DMS 273 treated with DMSO at 0.1 percent for 48 hours (cell line): ENCODE measurements at regions not wholly inside any gene's neighbourhood (a gene's known extent, or its start where the extent isn't known, plus 50 kb on each side); places are given as distances from the start of the nearest gene placed in this dataset.
A peak's percentile ranks its signal among the peaks of the same experiment; 100 is the strongest.
"Not testable (repeated sequence)": the region's sequence is repeated elsewhere in the genome, so short reads cannot be mapped to it uniquely, and the experiment has no call there.

Source experiments
- DNase-seq: peaks from one replicate; lab custom pipeline; 2025; lab: John Stamatoyannopoulos, UW

DNA sequence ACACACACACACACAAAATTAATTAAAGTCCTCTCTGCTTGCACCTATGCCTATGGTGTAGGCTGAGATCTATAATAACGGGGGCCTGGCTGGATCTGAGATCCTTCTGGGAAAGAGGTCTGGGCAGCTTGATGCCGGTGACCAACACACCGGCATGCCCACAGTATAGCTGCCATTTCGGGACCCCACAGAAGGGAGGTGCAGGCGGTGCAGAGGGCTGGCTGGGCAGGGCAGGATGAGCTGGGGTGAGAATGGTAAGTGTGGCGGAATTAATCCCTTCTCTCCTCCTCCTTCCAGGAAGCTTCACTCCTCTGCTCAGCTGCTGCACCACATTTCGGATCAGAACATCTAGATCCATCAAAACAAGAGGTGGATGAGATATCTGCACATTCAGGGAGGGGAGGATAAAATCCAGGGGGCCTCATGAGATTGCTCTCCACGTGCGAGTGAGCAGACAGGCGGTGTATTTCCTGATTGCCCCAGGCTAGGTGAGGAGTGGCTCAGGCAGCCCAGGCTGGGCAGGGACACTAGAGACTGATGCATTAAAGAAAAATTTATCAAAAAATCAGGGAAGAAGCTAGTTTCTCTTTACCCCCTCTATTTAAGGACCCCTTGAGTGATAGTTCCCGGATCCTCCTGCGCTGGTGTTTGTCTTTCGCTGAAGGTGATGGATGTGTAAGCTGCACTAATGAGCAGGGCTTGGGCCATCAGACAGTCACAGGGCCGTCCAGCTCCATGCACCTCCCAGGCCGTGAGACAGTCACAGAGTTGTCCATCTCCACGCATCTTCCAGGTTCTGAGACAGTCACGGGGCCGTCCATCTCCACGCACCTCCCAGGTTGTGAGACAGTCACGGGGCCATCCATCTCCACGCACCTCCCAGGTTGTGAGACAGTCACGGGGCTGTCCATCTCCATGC, 449.9 kb downstream of the PTPRU start:
- no peak for DNase-seq

DNA sequence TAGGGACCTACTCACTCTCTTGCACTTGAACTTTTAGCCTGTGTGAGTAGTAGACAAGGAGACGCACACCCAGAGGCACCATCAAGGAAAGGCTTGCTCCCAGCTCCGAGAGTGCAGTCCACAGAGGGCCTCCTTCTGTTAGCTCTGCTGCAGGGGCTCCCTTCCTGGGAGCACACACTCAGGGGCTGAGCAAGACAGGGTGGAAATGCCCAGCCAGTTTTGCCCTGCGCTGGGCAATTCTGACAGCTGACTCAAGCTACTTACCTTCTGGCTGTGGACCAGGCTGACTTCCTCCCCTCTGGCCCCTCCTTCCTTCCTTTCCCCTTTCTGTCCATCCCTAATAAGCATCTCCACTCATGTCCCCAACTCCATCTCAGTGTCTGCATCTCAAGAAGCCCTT, 449.1 kb downstream of the PTPRU start:
- DNase-seq = no peak

DNA sequence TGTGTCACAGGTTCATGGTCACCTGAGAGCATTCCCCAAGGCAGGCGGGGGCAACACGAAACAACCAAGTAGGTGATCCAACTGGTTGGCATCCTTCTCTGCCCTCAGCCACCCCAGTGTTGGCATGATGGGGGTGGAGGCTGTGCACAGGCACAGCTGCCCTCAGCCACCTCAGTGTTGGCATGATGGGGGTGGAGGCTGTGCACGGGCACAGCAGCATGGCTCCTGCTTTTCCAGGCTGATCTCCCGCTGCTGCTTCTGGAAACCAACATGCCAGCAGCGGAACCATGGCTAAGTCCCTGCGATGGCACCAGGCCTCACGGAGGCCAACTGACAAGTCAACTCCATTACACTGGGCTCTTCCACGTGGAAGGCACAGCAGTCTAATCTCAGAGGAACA, 447.8 kb downstream of the PTPRU start:
- DNase-seq = no peak

DNA sequence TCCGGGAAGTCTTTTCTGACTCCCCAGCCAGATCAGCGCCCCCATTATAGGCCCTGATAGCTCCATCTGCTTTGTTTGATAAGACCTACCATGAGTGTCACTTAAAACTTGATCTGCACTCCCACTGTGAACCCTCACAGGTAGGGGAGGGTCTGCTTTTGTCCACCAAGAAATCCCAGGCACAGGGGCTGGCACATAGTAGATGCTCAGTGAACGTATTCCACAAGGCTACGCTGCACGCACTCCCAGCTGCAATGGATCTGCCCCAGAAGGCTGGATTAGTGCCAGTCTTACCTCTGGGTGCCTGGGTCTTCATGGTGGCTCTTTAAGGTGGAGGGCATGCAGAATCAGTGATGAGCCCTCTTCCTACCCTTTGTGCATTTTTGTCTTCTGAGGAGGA, 447.1 kb downstream of the PTPRU start:
- no peak for DNase-seq

DNA sequence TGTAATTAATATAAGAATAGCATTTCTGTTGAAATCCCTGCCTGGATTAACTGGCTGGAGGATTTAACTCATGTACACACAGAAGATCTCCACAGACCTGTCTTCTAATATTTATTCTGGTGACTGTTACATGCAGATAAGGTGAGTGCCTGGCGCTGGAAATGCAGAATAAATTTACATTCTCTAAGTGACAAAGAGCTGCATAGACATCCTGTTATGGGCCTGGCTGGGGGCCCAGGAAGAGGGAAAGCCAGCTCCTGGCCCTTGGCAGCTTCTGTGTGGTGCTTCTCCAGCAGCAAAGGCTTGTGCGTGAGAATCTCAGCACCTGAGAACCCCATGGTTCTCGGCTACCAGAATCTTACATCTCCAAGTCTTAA, 446.6 kb downstream of the PTPRU start:
- peak; percentile 38 for DNase-seq

DNA sequence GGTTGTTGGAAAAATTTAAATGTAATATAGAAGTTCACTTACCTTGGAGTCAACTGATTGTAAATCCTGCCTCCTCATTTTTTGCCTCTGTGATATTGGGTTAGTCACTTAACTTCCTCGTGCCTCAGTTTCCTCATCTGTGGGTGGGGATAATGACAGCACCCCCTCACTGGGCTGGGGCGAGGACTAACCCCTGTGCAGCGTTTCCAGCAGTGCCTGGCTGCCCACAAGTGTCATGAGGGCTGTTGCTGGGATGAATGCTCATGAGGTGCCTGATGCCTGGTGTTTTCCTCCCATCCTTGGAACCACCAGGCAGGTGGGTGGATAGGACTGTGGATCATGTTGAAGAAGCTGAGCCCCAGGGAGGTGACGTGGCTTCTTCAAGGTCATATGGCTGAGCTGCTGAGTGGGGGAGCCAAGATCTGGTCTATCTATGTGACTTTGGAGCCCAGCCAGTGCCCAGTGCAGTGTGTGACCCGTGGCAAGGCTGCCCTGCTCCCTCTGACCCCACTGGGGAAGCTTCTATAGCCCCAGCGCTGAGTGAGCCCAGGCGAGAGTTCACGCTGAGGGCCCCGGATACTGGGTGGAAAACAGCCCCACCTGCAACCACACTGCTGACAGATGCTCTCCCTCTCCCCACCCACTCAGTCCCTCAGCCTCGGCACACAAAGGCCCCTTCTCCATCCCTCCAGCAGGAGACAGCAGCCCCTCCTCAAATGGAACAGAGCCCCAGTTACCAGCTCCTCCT, 446.0 kb downstream of the PTPRU start:
- DNase-seq = no peak

DNA sequence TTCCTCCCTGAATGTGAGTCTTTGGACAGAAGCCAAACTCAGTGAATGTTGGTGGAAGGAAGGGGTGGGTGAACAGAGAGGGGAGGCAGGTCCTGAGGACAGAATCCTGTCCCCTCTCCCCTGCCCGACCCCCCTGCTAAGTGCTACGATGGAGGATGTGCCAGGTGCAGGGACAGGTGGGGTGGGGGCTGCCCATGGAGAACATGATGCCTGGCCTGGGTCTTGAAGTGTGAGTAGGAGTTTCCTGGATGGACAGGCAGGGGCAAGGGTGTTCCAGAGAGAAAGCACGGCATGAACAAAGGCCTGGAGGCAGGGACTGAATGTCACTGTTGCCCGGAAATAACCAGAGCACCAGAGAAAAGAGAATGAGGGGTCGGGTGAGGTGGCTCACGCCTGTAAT, 445.1 kb downstream of the PTPRU start:
- DNase-seq = not testable (repeated sequence)

DNA sequence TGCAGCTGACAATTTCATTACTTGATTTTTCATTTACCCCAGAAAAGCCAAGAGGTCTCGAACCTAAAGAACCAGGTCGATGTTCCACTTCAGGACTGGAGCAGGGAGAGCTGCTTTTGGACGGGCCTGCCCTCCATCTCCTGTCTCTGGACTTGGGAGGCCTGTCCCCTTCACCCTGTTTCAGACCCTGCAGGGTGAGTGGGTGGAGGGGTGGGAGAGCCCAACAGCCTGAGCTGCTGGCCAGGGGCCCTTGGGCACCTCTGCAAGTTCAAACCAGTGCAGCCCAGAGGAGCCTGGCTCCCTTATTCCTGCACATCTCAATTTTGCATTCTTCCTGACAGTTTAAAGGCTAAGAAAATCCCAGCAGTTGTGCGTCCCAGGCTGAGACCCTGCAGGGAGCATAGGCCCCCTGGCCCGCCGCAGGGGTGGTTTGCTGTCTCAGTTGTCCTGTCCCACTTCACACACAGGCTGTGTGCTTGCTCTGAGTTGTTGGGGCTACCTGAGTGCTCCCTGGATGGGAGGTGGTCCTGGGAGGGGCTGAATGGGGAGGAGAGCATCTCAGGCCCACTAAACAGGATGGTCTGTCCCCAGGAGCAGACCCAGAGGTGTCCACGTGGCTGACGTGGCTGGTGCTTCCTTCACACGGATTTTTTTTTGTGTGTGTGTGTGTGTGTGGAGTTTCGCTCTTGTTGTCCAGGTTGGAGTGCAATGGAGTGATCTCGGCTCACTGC, 443.7 kb downstream of the PTPRU start:
- no peak for DNase-seq

DNA sequence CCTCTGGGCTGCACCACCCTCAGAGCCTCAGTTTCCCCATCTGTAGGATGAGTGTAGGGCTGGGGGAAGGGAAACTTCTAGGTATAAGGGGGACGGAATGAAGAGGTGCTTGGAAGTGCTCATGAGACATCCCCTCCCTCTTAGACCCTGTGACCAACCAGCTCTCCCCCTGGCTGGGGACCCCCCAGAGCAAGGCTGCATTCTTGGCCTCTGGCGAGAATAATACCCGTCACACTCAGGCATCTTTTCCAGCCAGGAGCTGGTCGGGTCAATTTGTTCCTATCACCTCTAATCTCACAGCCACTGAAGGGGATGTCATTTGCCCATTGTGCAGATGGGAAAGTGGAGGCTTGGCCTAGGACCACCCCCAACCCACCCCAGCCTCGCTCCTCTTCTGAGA, 443.0 kb downstream of the PTPRU start:
- DNase-seq = no peak

DNA sequence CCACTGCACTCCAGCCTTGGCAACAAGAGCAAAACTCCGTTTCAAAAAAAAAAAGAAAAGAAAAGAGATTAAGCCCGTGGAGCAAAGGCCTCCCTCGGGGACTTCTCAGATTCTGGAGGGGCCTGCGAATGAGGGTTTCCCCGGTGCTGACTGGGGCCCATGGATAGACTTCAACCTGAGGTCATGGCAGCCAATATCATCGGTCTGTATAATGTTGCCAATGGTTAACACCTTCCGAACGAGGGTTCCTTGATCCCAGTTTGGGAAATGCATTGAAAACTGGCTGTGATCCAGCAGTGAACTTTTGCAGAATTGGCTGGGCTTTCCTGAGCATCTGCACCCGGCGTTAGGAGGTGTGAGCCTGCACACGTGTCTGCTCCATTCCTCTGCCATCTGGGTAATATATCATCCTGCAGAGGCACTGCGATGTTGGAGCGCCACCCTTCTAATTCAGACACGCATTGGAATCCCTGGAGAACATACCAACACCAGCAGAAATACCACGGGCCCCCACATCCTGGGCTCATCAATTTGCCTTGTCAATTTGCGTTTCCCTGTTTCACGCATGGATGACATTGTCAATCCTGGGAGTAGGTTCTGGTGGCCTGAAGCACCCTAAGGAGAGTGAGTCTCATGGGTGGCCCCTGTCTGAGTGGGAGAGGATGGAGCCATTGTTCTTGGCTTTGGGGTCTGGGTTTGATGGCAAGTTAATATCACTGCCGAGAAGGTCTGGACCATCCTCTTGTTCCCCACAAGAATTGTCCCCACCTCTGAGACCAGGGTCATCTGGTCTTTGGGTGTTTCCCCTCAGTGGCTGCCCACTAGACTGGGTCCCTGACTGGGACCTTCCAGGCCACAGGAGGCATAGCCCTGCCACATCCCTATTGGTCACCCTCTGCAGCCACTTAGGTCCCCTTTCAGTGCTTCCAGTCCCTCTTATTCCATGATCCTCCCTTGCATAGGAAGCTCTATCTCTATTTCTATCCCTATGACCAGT, 441.0 kb downstream of the PTPRU start:
- DNase-seq = peak; percentile 76

DNA sequence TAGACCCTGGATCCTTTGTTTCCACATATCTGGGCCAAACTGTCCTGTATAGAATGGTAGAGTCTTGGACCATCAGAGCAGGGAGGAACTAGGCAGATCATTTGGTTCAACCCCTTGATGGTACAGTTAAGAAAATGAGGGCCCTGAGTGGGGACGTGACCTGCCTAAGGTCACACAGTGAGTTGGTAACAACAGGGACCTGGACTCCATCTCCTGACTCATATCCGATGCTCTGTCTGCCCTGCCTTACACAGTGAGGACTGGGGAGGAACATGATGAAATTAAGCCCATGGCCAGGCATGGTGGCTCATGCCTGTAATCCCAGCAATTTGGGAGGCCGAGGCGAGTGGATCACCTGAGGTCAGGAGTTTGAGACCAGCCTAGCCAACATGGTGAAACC, 440.2 kb downstream of the PTPRU start:
- no peak for DNase-seq

DNA sequence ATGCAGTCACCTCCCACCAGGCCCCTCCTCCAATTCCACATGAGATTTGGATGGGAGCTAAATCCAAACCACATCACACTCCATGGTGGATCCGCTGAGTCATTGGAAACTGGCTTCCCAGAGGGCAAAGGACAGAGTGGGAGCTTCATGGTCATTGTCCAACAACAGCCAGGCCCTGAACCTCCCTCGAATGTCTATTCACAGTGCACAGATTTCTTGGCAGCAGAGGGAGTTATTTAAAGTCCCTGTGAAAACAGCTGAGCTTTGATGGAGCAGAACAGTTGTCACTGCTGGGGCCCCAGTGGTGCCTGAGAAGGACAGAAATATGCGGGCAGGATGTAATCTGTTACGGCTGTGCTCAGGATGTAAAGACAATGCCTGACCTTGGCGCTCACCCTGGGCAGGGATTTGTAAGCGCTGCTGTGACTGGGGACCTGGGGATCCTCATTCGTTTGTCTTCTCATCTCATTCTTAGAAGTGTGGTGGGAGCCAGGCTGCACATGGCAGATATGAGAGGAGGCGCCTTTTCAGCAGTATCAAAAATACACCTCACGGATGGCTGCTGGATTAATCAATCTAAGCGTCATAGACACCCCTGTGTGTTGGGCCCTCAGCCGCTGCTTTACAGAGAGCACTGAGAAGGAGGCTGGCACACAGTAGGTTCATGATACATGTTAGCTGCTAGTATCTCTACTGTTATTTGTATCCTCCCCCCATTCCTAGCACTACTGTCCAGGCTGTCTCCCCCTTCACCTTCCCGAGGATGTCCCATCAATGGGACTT, 439.4 kb downstream of the PTPRU start:
- no peak for DNase-seq

DNA sequence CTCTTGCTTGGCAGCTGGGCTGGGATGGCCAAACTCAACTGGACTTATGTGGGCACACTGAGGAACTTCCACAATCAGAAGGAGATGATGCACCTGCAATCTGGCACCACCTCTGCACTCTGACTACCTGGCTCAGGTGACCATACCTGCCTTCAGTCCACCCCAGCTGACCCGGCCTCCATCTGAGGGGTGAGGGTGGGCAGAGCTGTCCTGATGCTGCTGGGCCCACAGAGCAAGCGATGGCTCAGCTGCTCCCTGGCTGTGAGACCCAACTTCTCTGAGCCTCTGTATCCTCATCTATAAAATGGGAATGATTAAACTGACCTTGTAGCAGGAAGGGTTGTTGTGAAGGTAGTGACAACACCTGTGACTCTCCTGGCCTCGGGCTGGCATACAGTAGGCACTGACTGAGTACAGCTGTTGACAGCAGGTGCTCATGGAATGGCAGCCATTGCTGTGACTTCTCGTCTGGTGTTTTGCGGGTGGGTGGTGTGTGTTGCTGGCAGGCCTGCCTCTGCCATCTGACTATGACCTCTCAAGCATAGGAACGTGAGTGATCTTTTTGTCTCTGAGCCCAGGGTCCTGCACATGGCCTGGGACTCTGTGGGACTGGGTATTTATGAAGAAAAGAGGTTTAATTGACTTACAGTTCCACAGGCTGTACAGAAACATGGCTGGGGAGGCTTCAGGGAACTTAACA, 438.5 kb downstream of the PTPRU start:
- DNase-seq = no peak

DNA sequence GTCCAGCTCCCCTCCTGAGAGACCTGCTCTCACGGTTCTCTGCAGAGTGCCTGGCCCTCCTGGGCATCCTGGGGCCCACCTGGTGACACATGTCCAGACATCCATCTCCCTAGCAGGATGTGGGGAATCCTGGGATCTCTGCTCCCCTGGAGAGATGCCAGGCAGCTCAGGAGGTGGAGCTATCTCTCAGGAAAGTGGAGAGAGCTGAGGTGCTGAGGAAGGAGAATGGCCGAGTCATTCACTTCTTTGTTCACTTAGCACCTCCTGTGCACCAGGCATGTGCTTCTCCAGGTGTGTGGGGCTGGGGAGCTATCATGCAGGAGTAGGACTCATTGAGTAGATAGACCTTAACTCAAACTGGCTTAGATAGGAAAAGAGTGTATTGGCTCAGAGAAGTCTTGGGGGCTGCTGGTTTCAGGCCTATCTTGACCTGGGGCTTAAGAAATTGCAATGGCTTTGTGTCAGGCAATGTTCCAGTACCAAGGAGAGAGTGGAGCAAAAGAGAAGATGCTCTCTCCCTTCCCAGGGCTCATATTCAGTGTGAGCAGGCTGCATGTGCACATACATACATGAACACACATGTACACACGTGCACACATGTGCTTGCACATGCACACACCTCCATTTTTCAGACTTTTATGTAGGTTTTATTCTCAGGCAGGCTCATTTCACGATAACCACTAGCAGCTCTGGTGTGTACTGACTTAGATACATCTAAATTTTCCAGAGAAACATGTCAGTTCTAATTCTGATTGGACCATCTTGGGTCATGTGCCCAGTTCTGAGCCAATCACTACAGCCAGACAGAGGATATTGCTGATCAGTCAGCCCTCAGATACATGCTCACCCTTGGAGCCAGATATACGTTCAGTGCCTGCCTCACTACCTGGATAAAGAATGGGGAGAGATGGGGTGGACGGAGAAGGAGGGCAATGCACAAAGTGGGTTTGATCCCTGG, 437.6 kb downstream of the PTPRU start:
- DNase-seq = no peak

DNA sequence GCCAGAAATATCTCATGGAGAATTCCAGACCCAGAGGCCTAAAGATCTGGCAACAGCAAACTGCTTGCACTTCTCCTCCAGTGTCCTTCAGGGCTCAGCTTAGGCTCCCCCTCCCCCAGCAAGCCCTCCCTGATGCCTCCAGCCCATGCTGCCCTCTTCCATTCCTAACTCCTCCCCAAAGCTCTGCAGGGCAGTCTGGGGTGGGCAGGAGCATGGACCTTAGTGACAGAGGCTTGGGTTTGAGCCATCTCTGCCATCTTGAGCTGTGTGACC, 436.8 kb downstream of the PTPRU start:
- no peak for DNase-seq

DNA sequence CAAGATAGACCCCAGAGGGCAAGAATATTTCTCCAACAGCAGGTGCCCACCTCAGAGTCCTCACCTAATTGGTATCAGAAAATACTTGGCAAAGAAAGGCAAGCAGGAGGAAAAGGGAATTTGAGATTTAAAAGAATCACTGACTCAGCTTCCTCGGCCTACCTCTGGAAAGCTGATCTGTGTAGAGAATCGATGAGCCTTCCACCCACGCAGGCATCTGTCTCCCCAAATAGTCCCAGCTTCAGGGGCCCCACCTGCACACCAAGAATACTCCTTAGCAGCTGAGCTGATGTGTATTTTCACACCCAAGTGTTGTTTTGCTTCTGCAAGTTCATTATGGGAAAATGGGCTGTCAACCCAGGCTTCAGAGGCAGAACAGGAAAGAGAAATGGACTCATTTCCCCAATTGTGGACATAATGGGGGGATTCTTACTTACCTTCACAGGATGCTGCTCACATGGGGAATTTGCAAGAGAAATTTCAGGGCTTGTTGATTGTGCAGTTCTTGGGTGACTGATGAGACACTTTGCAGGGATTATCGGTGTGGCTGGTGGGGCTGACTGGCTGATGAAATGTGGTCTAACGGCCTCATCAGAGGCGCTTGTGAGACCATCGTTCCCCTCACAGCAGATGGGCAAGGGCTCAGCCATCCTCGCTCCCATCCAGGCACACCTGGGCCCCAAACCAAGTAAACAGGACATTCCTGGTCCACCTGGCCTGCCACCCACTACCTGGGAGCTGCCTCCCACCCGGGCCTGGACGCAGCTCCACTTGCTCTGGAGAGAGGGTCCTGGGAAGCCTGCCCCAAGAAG, 436.3 kb downstream of the PTPRU start:
- no peak for DNase-seq

DNA sequence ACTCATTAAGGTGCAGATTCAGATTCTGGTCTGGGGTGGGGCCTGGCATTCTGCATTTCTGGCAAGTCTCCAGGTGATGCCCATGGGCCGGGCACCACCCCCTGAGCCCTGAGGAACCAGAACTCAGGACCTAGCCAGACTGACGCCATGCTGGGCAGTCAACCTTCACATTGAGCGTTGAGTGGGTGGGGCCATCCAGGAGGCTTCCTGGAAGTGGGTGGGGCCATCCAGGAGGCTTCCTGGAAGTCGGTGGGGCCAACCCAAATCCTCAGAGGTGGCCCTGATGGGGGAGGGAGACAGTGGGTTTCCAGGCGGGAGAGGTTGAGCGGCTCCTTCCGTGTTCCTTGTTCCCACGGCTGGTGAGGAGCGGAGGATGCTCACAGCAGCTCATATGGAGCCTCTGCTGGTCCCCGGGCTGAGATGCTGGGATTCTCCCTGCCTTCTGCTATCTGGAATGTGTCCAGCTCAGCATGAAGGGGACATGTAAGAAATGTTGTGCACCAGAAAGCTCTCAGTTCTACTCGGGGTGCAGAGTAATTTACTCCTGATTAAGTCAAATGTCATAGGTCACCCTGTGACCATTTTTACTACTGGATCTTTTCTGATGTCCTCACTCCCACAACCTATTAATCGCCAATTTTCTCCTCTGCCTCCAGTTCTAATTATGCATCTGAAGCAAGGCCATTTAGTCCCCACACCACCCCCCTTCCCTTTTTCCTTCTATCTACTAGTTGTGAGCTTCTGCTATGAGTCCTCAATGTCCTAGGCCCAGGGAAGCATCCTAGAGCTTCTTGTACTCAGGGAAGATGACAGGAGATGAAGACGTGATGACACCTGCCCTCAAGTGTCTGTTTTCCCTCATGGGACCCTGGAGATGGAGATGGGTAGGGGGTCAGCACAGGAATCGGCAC, 435.4 kb downstream of the PTPRU start:
- no peak for DNase-seq
